GM19467 (cell line): ENCODE measurements at regions not wholly inside any gene's neighbourhood (a gene's known extent, or its start where the extent isn't known, plus 50 kb on each side); places are given as distances from the start of the nearest gene placed in this dataset.

Experiments used
- ATAC-seq: cut with Tn5 transposase; IDR thresholded peaks from one replicate; pipeline ENCODE4 v1.9.1; 2021; ENCODE audit warnings: mild to moderate bottlenecking, moderate library complexity; ENCODE audit not compliant: unreplicated experiment

- no peak for ATAC-seq
Measured at GRCh38 chr2:221204699-221205098, 367.4 kb downstream of the EPHA4 start.

DNA sequence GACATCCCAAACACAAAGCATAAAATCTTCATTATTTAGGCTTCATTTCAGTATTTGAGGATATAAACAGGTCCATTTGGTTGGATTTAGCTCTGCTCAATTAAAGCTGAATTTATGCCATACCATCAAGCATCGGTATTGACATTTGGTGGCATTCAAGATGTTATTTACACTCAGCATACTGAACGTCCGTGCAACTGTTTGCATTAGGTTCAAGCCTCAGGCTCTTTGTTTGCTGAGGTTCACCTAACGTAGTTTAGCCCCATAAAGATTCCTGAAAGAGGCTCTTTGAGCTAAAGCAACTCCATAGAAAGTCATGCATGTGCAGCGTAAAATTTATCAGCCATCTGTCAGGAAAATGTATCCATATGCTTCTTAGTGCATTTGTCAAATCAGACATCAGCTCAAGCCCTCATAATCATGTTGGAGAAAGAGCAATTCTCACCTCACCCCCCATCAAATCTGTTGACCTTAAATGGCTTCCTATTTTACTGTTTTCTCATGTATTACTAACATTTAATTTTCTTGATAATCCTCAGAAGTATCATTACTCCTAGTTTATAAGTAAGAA lies 366.9 kb downstream of the EPHA4 start:
- ATAC-seq, result no peak

DNA sequence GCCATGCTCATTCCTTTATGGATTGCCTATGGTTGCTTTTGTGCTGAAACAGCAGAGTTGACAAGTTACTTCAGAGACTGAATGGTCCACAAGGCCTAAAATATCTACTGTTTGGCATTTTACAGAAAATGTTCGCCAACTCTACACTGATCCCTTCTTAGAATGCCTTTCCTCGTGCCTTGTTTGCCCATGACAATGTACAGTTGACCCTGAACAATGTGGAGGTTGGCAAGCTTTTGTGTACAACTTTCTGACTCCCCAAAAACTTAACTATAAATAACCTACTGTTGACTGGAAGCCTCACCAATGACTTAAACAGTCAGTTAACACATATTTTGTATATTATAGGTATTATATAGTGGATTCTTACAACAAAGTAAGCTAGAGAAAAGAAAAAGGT lies 361.4 kb downstream of the EPHA4 start:
- ATAC-seq, result no peak

DNA sequence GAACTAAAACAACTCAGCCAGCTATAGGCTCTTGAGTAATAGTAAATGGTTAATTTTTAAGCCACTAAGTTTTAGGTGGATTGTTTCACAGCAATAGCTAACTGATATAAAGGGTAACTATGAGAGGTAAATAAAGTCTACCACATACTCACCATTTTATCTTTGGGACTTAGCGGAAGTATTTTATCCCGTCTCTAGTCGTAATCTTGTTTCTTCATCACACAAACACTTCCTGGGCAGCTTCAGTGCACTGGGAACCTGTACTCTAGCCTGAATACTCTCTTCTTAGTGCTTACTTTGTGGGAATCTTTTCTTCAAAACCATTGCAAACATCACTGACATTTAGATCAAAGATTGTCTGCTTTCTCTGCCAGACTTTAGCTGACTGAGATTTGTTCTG lies 360.5 kb downstream of the EPHA4 start:
- no peak for ATAC-seq

DNA sequence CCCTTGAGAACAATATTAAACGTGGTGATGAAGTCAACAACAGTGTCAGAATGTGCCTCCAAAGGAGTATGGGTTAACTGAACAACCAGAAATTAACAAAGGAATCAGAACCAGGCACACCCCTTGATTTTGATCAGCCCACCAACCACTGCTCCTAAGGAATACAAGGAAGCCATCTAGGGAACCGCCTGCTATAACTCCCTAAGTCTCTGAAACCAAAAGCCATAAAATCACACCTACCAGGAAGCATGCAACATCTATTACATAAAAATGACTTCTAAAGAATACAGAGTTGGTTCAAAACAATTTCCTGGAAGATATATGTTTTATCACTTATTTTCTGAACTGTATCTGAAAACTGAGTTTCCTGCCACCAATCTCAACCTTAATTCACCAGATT lies 360.0 kb downstream of the EPHA4 start:
- no peak for ATAC-seq

DNA sequence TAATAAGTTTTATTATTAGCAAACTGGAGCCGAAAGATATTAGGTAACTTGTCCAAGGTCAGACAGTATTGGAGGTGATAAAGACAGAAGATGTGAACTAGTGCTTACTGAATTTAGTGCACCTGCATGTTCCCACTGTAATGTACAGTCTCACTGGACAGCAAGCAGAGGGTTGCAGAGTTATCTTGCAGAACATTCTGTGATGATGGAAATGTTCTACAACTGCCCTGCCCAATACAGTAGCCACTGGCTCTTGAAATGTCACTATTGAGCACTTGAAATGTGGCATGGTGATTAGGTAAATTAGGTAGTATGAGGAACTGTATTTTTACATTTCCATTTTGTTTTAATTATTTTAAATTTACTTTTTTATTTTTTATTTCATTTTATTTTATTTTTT lies 356.6 kb downstream of the EPHA4 start:
- ATAC-seq, result no peak

GRCh38 chr2:221216636-221217035 lies 355.5 kb downstream of the EPHA4 start:
- ATAC-seq, result no peak

- ATAC-seq, result no peak
Measured at GRCh38 chr2:221225752-221226151, 346.4 kb downstream of the EPHA4 start.

- ATAC-seq, result no peak
Measured at GRCh38 chr2:221228214-221228769, 343.8 kb downstream of the EPHA4 start.

- no peak for ATAC-seq
Measured at GRCh38 chr2:221229099-221229498, 343.0 kb downstream of the EPHA4 start.

DNA sequence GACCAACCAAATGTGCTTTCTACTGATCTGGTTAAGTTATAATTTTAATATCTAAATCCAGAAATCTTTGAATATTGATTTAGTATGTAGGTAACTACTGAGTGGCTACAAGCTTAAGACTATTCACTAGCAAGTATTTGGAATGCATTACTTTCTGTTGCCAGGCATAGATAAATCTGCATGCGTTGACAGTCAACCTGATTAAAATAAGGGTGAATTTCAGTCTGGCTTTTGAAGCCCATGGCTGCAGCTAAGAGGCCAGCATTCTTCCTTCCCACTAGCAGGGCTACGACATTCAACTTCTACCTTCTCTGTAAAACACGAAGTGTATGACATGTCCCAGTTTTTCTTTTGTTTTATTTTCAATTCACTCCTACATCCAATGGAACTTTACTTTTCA lies 340.6 kb downstream of the EPHA4 start:
- no peak for ATAC-seq

DNA sequence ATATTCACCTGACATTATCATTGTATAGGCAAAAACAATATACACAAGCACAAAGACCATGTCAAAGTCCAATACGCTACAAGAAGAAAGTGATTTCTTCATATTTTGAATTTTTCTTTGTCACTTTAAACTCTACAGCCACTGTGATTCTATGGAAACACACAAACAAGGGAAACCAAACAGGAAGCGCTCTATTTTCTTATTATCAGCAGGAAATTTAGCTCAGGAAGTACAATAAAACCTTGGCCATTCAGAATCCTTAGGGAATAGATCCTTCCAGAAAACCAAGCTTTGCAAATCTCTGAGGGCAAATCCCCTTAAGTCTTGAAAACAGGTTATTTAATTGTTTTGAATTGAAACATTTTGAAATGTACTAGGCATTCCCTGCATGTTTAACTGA lies 336.2 kb downstream of the EPHA4 start:
- ATAC-seq, result no peak

GRCh38 chr2:221241072-221241471 lies 331.0 kb downstream of the EPHA4 start:
- ATAC-seq, result no peak

- ATAC-seq, result no peak
Measured at GRCh38 chr2:221243771-221244170, 328.3 kb downstream of the EPHA4 start.

DNA sequence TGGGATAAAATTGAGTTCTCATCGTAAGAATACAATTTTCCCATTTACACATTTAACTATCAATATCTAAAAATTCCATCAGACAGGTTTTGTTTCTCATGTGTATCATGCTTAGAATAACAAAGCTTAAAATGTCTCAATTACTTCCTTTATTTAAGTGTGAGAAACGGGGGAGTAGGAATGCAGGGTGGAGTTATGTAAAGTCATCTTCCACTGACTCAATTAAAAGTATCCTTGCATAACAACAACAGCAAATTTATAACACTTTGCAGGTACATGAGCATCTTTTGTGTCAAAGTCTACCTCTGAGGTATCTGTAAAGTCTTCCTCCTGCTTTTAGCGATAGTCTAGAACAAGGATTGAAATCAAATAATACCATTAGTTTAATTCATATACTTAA lies 327.1 kb downstream of the EPHA4 start:
- ATAC-seq, result no peak

- no peak for ATAC-seq
Measured at GRCh38 chr2:221245772-221246171, 326.3 kb downstream of the EPHA4 start.

DNA sequence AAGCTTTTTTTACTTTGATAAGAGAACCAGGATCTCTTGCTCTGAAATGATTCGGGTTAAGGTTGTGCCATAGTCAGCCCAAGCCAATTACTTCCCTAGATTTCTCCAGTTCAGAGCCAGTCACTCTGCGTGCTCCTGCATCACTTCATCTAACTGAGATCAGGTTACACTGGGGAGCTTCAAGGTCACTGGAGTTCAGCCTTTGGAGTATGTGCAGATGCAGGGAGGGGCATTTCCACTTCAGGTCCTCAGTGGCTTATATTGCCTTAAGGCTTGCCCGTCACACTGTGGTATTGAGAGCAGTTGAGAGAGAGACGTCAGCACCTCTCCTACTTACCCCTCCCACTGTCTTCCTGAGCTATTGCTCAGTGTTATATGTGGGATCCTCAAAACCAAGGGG lies 317.8 kb downstream of the EPHA4 start:
- ATAC-seq, result no peak

GRCh38 chr2:221255862-221256261 lies 316.2 kb downstream of the EPHA4 start:
- ATAC-seq, result no peak

- no peak for ATAC-seq
Measured at GRCh38 chr2:221258464-221258863, 313.6 kb downstream of the EPHA4 start.

- no peak for ATAC-seq
Measured at GRCh38 chr2:221262651-221263050, 309.5 kb downstream of the EPHA4 start.

DNA sequence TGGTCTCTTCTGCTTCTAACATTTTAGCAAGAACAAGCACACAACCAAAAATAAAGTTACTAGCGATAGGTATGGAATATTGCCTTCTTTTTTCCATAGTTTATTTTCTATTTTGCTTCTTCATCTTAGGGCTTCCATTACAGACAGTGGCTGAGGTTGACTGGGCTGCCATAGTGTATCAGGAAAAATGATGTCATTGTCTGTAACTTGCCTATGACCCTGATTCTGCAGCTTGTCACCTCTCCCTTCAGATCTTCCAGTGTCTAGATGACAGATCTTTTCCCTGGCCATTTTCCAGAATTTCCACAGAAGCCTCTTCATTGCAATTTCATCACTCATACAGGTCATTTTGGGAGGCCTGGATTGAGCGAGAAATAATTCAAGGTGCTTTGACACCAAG lies 308.5 kb downstream of the EPHA4 start:
- ATAC-seq, result no peak

- ATAC-seq, result no peak
Measured at GRCh38 chr2:221264318-221264717, 307.8 kb downstream of the EPHA4 start.

DNA sequence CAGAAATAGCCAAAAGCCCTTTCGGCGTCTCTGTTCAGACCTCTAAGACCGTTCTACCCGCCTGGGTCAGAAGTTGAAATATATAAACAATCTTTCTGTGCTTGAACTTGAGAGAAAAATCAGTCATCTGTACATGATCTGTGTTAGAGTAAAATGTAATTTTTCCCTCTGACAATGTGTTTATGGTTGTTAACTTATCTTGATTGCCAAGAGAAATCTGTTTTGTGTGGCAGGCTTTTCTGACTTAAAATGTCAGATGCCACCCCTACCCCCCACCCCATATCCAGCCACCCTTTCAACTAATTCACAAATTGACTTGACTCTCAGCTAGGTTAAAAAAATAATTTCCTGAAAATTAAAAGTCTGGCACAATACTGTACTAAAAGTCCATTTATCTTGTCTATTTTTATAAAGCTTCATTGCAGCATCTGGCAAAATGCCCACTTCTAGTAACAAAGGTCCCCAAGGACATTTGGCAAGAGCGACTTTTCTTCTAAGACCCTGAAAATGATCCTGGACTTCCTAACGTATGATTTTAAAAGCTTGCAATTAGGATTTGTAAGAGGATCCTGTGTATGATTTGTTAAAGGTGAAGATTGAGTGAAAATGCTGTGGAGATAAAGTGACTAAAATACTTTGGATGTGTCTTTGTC lies 304.2 kb downstream of the EPHA4 start:
- no peak for ATAC-seq
